Ishikawa (cell line): ENCODE measurements at regions not wholly inside any gene's neighbourhood (a gene's known extent, or its start where the extent isn't known, plus 50 kb on each side); places are given as distances from the start of the nearest gene placed in this dataset.

Experiments
- CEBPB ChIP-seq: IDR thresholded peaks from 2 replicates; pipeline ENCODE4 v1.6.1; 2012
- CREB1 ChIP-seq: IDR thresholded peaks from 2 replicates; pipeline ENCODE4 v1.6.1; 2012; ENCODE audit warnings: low read depth
- EGR1 ChIP-seq: IDR thresholded peaks from 2 replicates; pipeline ENCODE4 v1.6.1; 2012
- EP300 ChIP-seq: IDR thresholded peaks from 2 replicates; pipeline ENCODE4 v1.6.1; 2012; ENCODE audit warnings: borderline replicate concordance
- FOXM1 ChIP-seq: IDR thresholded peaks from 2 replicates; pipeline ENCODE4 v1.6.1; 2012; ENCODE audit warnings: low read depth, borderline replicate concordance
- NFIC ChIP-seq: IDR thresholded peaks from 2 replicates; pipeline ENCODE4 v1.6.1; 2012
- RAD21 ChIP-seq: IDR thresholded peaks from 2 replicates; pipeline ENCODE4 v1.6.1; 2012; ENCODE audit warnings: low read depth
- TAF1 ChIP-seq: IDR thresholded peaks from 2 replicates; pipeline ENCODE4 v1.6.1; 2012; ENCODE audit warnings: low read depth, mild to moderate bottlenecking
- TCF12 ChIP-seq: IDR thresholded peaks from 2 replicates; pipeline ENCODE4 v1.6.1; 2012; ENCODE audit warnings: low read depth
- TEAD4 ChIP-seq: IDR thresholded peaks from 2 replicates; pipeline ENCODE4 v1.6.1; 2012
- YY1 ChIP-seq: IDR thresholded peaks from 2 replicates; pipeline ENCODE4 v1.6.1; 2012; ENCODE audit warnings: low read depth
- ZBTB7A ChIP-seq: IDR thresholded peaks from 2 replicates; pipeline ENCODE4 v1.6.1; 2012; ENCODE audit warnings: low read depth
- TF ChIP-seq, protein P1 (sequence below): IDR thresholded peaks from 2 replicates; pipeline ENCODE4 v1.6.1; 2012
- TF ChIP-seq, protein P2 (sequence below): IDR thresholded peaks from 2 replicates; pipeline ENCODE4 v1.6.1; 2012; ENCODE audit warnings: low read depth, mild to moderate bottlenecking
- TF ChIP-seq, protein P3 (sequence below): IDR thresholded peaks from 2 replicates; pipeline ENCODE4 v1.6.1; 2012

GRCh38 chr11:26011474-26011873 is 320.5 kb upstream of the ANO3 start:
- TF ChIP-seq YY1 (no peak), RAD21 (no peak), TEAD4 (no peak)
- TF ChIP-seq, protein P1, sequence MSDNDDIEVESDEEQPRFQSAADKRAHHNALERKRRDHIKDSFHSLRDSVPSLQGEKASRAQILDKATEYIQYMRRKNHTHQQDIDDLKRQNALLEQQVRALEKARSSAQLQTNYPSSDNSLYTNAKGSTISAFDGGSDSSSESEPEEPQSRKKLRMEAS: no peak

DNA sequence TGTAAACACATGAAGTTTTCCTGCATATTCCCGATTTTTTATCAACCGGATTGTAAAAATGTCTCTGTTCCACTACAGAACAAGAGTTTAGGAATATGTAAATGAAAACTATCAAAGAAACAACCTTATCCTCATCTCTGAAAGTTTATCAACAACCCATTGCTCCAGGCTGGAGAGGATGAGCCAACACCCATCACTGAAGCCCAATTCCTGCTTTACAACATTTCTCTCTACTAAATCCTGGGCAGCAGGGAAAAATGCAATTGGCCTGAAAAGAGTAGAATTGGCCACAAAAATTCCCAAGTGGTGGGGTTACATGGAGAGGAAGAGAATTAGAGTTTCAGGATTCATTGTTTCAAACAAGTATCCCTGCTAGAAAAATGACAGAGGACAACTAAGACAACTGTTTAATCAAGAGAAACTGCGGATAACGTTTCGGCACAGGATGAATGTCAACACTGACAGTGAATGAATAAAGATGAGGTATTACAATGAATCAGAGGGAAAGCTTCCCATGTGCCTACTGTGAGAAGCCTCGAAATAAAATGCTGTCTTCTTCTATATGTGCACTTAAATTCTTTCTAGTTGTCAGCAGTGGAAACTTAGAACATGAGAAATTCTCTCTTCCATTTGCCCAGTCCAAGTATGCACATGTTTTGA is 317.3 kb upstream of the ANO3 start:
- TF ChIP-seq, protein P2, sequence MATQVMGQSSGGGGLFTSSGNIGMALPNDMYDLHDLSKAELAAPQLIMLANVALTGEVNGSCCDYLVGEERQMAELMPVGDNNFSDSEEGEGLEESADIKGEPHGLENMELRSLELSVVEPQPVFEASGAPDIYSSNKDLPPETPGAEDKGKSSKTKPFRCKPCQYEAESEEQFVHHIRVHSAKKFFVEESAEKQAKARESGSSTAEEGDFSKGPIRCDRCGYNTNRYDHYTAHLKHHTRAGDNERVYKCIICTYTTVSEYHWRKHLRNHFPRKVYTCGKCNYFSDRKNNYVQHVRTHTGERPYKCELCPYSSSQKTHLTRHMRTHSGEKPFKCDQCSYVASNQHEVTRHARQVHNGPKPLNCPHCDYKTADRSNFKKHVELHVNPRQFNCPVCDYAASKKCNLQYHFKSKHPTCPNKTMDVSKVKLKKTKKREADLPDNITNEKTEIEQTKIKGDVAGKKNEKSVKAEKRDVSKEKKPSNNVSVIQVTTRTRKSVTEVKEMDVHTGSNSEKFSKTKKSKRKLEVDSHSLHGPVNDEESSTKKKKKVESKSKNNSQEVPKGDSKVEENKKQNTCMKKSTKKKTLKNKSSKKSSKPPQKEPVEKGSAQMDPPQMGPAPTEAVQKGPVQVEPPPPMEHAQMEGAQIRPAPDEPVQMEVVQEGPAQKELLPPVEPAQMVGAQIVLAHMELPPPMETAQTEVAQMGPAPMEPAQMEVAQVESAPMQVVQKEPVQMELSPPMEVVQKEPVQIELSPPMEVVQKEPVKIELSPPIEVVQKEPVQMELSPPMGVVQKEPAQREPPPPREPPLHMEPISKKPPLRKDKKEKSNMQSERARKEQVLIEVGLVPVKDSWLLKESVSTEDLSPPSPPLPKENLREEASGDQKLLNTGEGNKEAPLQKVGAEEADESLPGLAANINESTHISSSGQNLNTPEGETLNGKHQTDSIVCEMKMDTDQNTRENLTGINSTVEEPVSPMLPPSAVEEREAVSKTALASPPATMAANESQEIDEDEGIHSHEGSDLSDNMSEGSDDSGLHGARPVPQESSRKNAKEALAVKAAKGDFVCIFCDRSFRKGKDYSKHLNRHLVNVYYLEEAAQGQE: no peak
- no peak for TF ChIP-seq TEAD4
- no peak for TF ChIP-seq RAD21
- TF ChIP-seq CEBPB: no peak
- TF ChIP-seq, protein P1: no peak
- no peak for TF ChIP-seq NFIC
- no peak for TF ChIP-seq YY1
- TF ChIP-seq, protein P3, sequence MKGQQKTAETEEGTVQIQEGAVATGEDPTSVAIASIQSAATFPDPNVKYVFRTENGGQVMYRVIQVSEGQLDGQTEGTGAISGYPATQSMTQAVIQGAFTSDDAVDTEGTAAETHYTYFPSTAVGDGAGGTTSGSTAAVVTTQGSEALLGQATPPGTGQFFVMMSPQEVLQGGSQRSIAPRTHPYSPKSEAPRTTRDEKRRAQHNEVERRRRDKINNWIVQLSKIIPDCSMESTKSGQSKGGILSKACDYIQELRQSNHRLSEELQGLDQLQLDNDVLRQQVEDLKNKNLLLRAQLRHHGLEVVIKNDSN: no peak
- no peak for TF ChIP-seq CREB1
- no peak for TF ChIP-seq EP300
- TF ChIP-seq TCF12: no peak
- no peak for TF ChIP-seq TAF1
- TF ChIP-seq FOXM1: no peak
- no peak for TF ChIP-seq ZBTB7A
- TF ChIP-seq EGR1: no peak

DNA sequence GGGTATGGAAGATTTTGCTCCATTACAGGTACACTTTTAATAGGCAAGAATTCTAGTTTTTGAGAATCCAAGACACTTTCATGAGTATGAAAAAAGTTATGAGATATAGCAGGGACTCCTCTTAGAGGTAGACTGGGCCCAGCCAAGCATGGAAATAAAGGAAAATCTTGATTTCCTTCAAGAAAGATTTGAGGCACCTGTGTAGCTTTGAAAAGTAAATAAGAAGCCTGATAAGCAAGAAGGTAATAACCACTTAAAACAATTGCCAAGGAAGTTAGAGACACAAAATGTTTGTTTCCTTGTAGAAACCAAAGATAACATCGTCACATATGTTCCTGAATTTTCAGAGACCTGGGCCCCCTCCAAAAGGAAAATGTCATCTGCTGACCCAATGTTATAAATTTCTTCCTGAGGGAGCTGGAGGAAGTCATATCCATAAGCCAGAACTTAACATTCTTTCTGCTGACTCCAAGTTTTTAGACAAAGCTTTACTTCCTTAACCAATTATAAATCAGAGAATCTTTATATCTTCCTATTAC is 314.5 kb upstream of the ANO3 start:
- no peak for TF ChIP-seq EGR1
- TF ChIP-seq NFIC: no peak
- no peak for TF ChIP-seq YY1

GRCh38 chr11:26017903-26018302 is 314.0 kb upstream of the ANO3 start:
- TF ChIP-seq TAF1 (no peak), TEAD4 (no peak), CEBPB (no peak), ZBTB7A (no peak), FOXM1 (no peak)
- TF ChIP-seq, protein P3: no peak

GRCh38 chr11:26018336-26018735 is 313.6 kb upstream of the ANO3 start:
- no peak for TF ChIP-seq TEAD4
- no peak for TF ChIP-seq CREB1
- no peak for TF ChIP-seq ZBTB7A
- TF ChIP-seq FOXM1: no peak
- TF ChIP-seq, protein P1: no peak
- TF ChIP-seq TAF1: no peak
- TF ChIP-seq, protein P3: no peak
- no peak for TF ChIP-seq CEBPB
- TF ChIP-seq, protein P2: no peak
- no peak for TF ChIP-seq NFIC
- TF ChIP-seq EP300: no peak
- no peak for TF ChIP-seq EGR1
- no peak for TF ChIP-seq RAD21
- TF ChIP-seq YY1: no peak
- TF ChIP-seq TCF12: no peak
